H9 (cell line): ENCODE measurements at regions not wholly inside any gene's neighbourhood (a gene's known extent, or its start where the extent isn't known, plus 50 kb on each side); places are given as distances from the start of the nearest gene placed in this dataset.

ENCODE experiments used
- DNase-seq: peaks from one replicate; pipeline ENCODE4 v3.0.0-alpha.2; 2017
- H2AFZ ChIP-seq: one replicate; pipeline ENCODE4 v1.6.1; 2013; ENCODE audit warnings: mild to moderate bottlenecking, low read length, control low read depth, moderate library complexity
- H2AK5ac ChIP-seq: 2 replicates; pipeline ENCODE4 v1.6.1; 2013; ENCODE audit warnings: low read length, control low read depth, mixed read lengths; ENCODE audit not compliant: insufficient read length
- H2BK120ac ChIP-seq: one replicate; pipeline ENCODE4 v1.6.1; 2013; ENCODE audit warnings: low read depth, mild to moderate bottlenecking, low read length, control low read depth, inconsistent platforms; ENCODE audit not compliant: poor library complexity, severe bottlenecking
- H2BK12ac ChIP-seq: 2 replicates; pipeline ENCODE4 v1.6.1; 2013; ENCODE audit warnings: low read length, control low read depth, mixed read lengths, low read depth; ENCODE audit not compliant: insufficient read length
- H2BK15ac ChIP-seq: 2 replicates; pipeline ENCODE4 v1.6.1; 2013; ENCODE audit warnings: low read depth, low read length, control low read depth
- H2BK20ac ChIP-seq: one replicate; pipeline ENCODE4 v1.6.1; 2013; ENCODE audit warnings: low read depth, mild to moderate bottlenecking, low read length, control low read depth, inconsistent platforms; ENCODE audit not compliant: poor library complexity, severe bottlenecking
- H2BK5ac ChIP-seq: 2 replicates; pipeline ENCODE4 v1.6.1; 2013; ENCODE audit warnings: low read length, control low read depth, mixed read lengths; ENCODE audit not compliant: insufficient read length
- H3K14ac ChIP-seq: 2 replicates; pipeline ENCODE4 v1.6.1; 2013; ENCODE audit warnings: low read length, control low read depth; ENCODE audit not compliant: insufficient read depth
- H3K18ac ChIP-seq: 2 replicates; pipeline ENCODE4 v1.6.1; 2013; ENCODE audit warnings: low read depth, mild to moderate bottlenecking, mixed read lengths, low read length, control low read depth; ENCODE audit not compliant: insufficient read length
- H3K23ac ChIP-seq: 2 replicates; pipeline ENCODE4 v1.6.1; 2013; ENCODE audit warnings: low read length, control low read depth, mixed read lengths, low read depth; ENCODE audit not compliant: insufficient read length
- H3K23me2 ChIP-seq: 2 replicates; pipeline ENCODE4 v1.6.1; 2013; ENCODE audit warnings: low read depth, mild to moderate bottlenecking, mixed read lengths, low read length, control low read depth; ENCODE audit not compliant: insufficient read length, poor library complexity, severe bottlenecking
- H3K27ac ChIP-seq: 2 replicates; pipeline ENCODE4 v1.5.1; 2013; ENCODE audit warnings: low read length, control low read depth, mixed read lengths, low read depth; ENCODE audit not compliant: insufficient read length
- H3K27me3 ChIP-seq: 2 replicates; pipeline ENCODE4 v1.6.1; 2013; ENCODE audit warnings: low read length, control low read depth, inconsistent platforms; ENCODE audit not compliant: insufficient read depth
- H3K4ac ChIP-seq: 2 replicates; pipeline ENCODE4 v1.6.1; 2013; ENCODE audit warnings: low read depth, mild to moderate bottlenecking, control low read depth, inconsistent platforms, low read length, moderate library complexity
- H3K4me1 ChIP-seq: 2 replicates; pipeline ENCODE4 v1.6.1; 2013; ENCODE audit warnings: low read length, control low read depth, inconsistent platforms; ENCODE audit not compliant: insufficient read depth
- H3K4me2 ChIP-seq: 2 replicates; pipeline ENCODE4 v1.6.1; 2013; ENCODE audit warnings: low read length, control low read depth, mixed read lengths; ENCODE audit not compliant: insufficient read length, insufficient read depth
- H3K56ac ChIP-seq: 2 replicates; pipeline ENCODE4 v1.6.1; 2013; ENCODE audit warnings: low read depth, mild to moderate bottlenecking, mixed read lengths, low read length, control low read depth; ENCODE audit not compliant: insufficient read length
- H3K79me1 ChIP-seq: 2 replicates; pipeline ENCODE4 v1.6.1; 2013; ENCODE audit warnings: low read depth, mild to moderate bottlenecking, moderate library complexity, low read length, control low read depth, inconsistent platforms; ENCODE audit not compliant: insufficient read depth, poor library complexity, severe bottlenecking
- H3K79me2 ChIP-seq: 2 replicates; pipeline ENCODE4 v1.6.1; 2013; ENCODE audit warnings: low read length, control low read depth, inconsistent platforms; ENCODE audit not compliant: insufficient read depth
- H3K9ac ChIP-seq: 2 replicates; pipeline ENCODE4 v1.6.1; 2013; ENCODE audit warnings: low read length, control low read depth, mixed read lengths; ENCODE audit not compliant: insufficient read length; ENCODE audit errors: extremely low read depth
- H3K9me3 ChIP-seq: one replicate; pipeline ENCODE4 v1.6.1; 2013; ENCODE audit warnings: low read depth, low read length, inconsistent platforms; ENCODE audit not compliant: control insufficient read depth
- H3T11ph ChIP-seq: one replicate; pipeline ENCODE4 v1.6.1; 2013; ENCODE audit warnings: mild to moderate bottlenecking, low read length, control low read depth, inconsistent platforms
- H4K20me1 ChIP-seq: one replicate; pipeline ENCODE4 v1.6.1; 2013; ENCODE audit not compliant: control insufficient read depth, insufficient read length, insufficient read depth
- H4K5ac ChIP-seq: 2 replicates; pipeline ENCODE4 v1.6.1; 2013; ENCODE audit warnings: low read depth, mild to moderate bottlenecking, mixed read lengths, low read length, control low read depth; ENCODE audit not compliant: insufficient read length
- H4K8ac ChIP-seq: replicated peaks from 2 replicates; pipeline ENCODE4 v1.6.1; 2013; ENCODE audit warnings: low read length, control low read depth, mixed read lengths, low read depth; ENCODE audit not compliant: insufficient read length
- H4K91ac ChIP-seq: 2 replicates; pipeline ENCODE4 v1.6.1; 2013; ENCODE audit warnings: low read depth, mild to moderate bottlenecking, moderate library complexity, mixed read lengths, low read length, control low read depth; ENCODE audit not compliant: insufficient read length
- H3K27ac Mint-ChIP-seq, 3 experiments: 2 replicates in 2 of 3; 3 replicates in 1 of 3; pipeline ENCODE4 v1.8.0; 2020 to 2021; ENCODE audit warnings: mixed read lengths in 3 of 3, mild to moderate bottlenecking in 1 of 3, moderate library complexity in 1 of 3
- H3K27me3 Mint-ChIP-seq: 2 replicates; pipeline ENCODE4 v1.8.0; 2021; ENCODE audit warnings: low read depth, mild to moderate bottlenecking, moderate library complexity, mixed read lengths
- H3K36me3 Mint-ChIP-seq, 3 experiments: 2 replicates in 2 of 3; 3 replicates in 1 of 3; pipeline ENCODE4 v1.8.0; 2020 to 2021; ENCODE audit warnings: low read depth in 3 of 3, mixed read lengths in 3 of 3; ENCODE audit not compliant: insufficient read depth in 1 of 3
- H3K4me1 Mint-ChIP-seq, 2 experiments: 2 replicates each; pipeline ENCODE4 v1.8.0; 2020; ENCODE audit warnings: mixed read lengths in 2 of 2
- H3K4me3 Mint-ChIP-seq, 2 experiments: 2 replicates in 1 of 2; 3 replicates in 1 of 2; pipeline ENCODE4 v1.8.0; 2020 to 2021; ENCODE audit warnings: mild to moderate bottlenecking in 2 of 2, mixed read lengths in 2 of 2, moderate library complexity in 1 of 2
- H3K9me3 Mint-ChIP-seq, 2 experiments: 2 replicates in 1 of 2; 3 replicates in 1 of 2; pipeline ENCODE4 v1.8.0; 2020; ENCODE audit warnings: mild to moderate bottlenecking in 2 of 2, mixed read lengths in 2 of 2, moderate library complexity in 1 of 2
- WGBS: extraction: QIAGEN DNeasy Blood & Tissue Kit; methylation state at CpG from one replicate; pipeline ENCODE4 v1.1.7; 2013; ENCODE audit warnings: missing lambda C conversion rate, low lambda C conversion rate, mixed read lengths; ENCODE audit not compliant: insufficient read length; ENCODE audit errors: extremely low coverage; 5-methylcytosine and 5-hydroxymethylcytosine counted together
- TF ChIP-seq, protein P1 (sequence below): fragments of 200-600 bp; sonication (generic); conservative IDR thresholded peaks from 3 replicates; pipeline ENCODE4 v1.8.0; 2021; ENCODE audit warnings: antibody characterized with exemption, mild to moderate bottlenecking

DNA sequence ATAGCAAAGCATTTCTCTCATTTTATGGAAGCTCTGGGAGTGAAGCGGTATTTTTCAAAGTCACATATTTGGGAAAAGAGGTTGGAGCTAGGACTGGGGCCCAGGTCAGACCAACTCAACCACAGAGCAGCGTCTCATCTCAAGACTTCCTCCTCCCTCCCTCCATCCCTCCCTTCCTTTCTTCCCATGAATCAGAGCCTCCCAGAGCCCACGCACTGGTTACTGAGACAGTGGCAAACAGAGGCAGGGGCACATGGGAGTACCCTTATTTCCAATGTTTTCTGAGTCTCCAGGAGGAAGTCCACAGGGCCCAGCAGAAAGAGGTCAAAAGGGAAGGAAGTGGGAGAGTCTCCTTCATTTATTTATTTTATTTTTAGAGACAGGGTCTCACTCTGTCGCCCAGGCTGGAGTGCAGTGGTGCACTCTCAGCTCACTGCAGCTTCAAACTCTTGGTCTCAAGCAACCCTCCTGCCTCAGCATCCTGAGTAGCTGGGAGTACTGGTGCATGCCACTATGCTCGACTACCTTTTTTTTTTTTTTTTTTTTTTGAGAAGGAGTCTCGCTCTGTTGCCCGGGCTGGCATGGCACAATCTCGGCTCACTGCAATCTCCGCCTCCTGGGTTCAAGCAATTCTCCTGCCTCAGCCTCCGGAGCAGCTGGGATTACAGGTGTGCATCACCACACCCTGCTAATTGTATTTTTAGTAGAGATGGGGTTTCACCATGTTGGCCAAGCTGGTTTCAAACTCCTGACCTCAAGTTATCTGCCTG is 52.5 kb upstream of the CDKN2AIPNL start:
- no peak overlapping the region for H4K5ac ChIP-seq
- no peak overlapping the region for H4K91ac ChIP-seq
- no peak overlapping the region for H4K8ac ChIP-seq
- H2BK12ac ChIP-seq, result no peak overlapping the region
- no peaks in the 10 kb centered on the region for H3K9me3 ChIP-seq
- Mint-ChIP-seq H3K27ac (no peak overlapping the region), H3K4me3 (no peak overlapping the region), H3K36me3 (no peaks in the 10 kb centered on the region), H3K4me1 (peaks cover 14 to 25% of the 10 kb centered on the region in 2 experiments), H3K27me3 (peaks cover 1% of the 10 kb centered on the region), H3K9me3 (no peaks in the 10 kb centered on the region)
- no peak overlapping the region for H2BK5ac ChIP-seq
- H3K23me2 ChIP-seq, result peaks cover 8% of the 10 kb centered on the region
- H3K23ac ChIP-seq, result no peak overlapping the region
- H2BK120ac ChIP-seq, result no peak overlapping the region
- no peak overlapping the region for H2AK5ac ChIP-seq
- WGBS, result no CpG with 5 or more reads among the region's 10 CpGs
- no peaks in the 10 kb centered on the region for H4K20me1 ChIP-seq
- TF ChIP-seq, protein P1, sequence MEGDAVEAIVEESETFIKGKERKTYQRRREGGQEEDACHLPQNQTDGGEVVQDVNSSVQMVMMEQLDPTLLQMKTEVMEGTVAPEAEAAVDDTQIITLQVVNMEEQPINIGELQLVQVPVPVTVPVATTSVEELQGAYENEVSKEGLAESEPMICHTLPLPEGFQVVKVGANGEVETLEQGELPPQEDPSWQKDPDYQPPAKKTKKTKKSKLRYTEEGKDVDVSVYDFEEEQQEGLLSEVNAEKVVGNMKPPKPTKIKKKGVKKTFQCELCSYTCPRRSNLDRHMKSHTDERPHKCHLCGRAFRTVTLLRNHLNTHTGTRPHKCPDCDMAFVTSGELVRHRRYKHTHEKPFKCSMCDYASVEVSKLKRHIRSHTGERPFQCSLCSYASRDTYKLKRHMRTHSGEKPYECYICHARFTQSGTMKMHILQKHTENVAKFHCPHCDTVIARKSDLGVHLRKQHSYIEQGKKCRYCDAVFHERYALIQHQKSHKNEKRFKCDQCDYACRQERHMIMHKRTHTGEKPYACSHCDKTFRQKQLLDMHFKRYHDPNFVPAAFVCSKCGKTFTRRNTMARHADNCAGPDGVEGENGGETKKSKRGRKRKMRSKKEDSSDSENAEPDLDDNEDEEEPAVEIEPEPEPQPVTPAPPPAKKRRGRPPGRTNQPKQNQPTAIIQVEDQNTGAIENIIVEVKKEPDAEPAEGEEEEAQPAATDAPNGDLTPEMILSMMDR, result no peak
- no peak overlapping the region for H3K4ac ChIP-seq
- H3K56ac ChIP-seq, result no peak overlapping the region
- H3T11ph ChIP-seq, result no peak overlapping the region
- DNase-seq, result no peak
- H3K27me3 ChIP-seq, result no peaks in the 10 kb centered on the region
- H3K27ac ChIP-seq, result no peak overlapping the region
- no peak overlapping the region for H2AFZ ChIP-seq
- no peak overlapping the region for H3K9ac ChIP-seq
- no peaks in the 10 kb centered on the region for H3K79me2 ChIP-seq
- no peak overlapping the region for H2BK15ac ChIP-seq
- H3K4me2 ChIP-seq, result no peak overlapping the region
- peaks cover 4% of the 10 kb centered on the region; the same call in 1 of the 2 replicates for H3K4me1 ChIP-seq
- no peak overlapping the region for H2BK20ac ChIP-seq
- no peaks in the 10 kb centered on the region for H3K79me1 ChIP-seq
- H3K14ac ChIP-seq, result no peak overlapping the region
- H3K18ac ChIP-seq, result no peak overlapping the region
